K562 (cell line): ENCODE measurements at regions not wholly inside any gene's neighbourhood (a gene's known extent, or its start where the extent isn't known, plus 50 kb on each side); places are given as distances from the start of the nearest gene placed in this dataset.

ENCODE experiments used
- ATAC-seq: fragments of 200-7000 bp; cut with Tn5 transposase; 3 replicates; pipeline ENCODE4 v1.9.1; 2020; ENCODE audit warnings: moderate library complexity
- BruUV-seq: library from RNA; stranded (reverse); fragments of 400-500 nt; replicated peaks from 2 replicates; lab custom pipeline; 2021; lab: Mats Ljungman, UMichigan
- CTCF ChIA-PET: fragments of 300-600 bp; formaldehyde crosslinking; extraction: SDS; loops from one replicate; lab custom pipeline; 2021; ENCODE audit warnings: low intra/inter-chr PET ratio; lab: Yijun Ruan, JAX
- POLR2A ChIA-PET: fragments of 300-600, 350-650 bp; sonication (Branson Sonifier 250); formaldehyde crosslinking; extraction: SDS; loops from one replicate; lab custom pipeline; 2021; ENCODE audit warnings: antibody characterized with exemption, inconsistent platforms; lab: Yijun Ruan, JAX
- DNase-seq, 4 experiments: peaks; one replicate each; pipeline versions ENCODE4 v3.0.0 to v3.0.0-alpha.2; 2011 to 2018; ENCODE audit warnings: low spot score in 3 of 4, mixed read lengths in 3 of 4; ENCODE audit errors: extremely low read depth in 1 of 4
- FAIRE-seq: peaks from 2 replicates; lab custom pipeline; 2011; peaks lifted over from hg19 to GRCh38; lab: Jason Lieb, UNC
- H2AFZ ChIP-seq: 2 replicates; pipeline ENCODE4 v1.6.0; 2011; ENCODE audit warnings: low read depth, low read length, control low read depth, inconsistent platforms
- H3K27ac ChIP-seq: fragments of 200-600 bp; 3 replicates; pipeline ENCODE4 v1.8.0; 2011; ENCODE audit warnings: low read depth, mild to moderate bottlenecking, control low read depth, inconsistent platforms, low read length, moderate library complexity, mixed read lengths; ENCODE audit errors: extremely low read depth
- H3K27me3 ChIP-seq, 2 experiments: fragments of 300-600 bp in 1 of 2; 2 replicates in 1 of 2; 3 replicates in 1 of 2; pipeline versions ENCODE4 v1.6.0 to v1.8.0; 2011; ENCODE audit warnings: inconsistent platforms in 2 of 2, low read length in 2 of 2, mild to moderate bottlenecking in 1 of 2, mixed read lengths in 1 of 2, moderate library complexity in 1 of 2; ENCODE audit not compliant: control insufficient read depth in 2 of 2, insufficient read depth in 2 of 2
- H3K36me3 ChIP-seq: fragments of 300-600 bp; 3 replicates; pipeline ENCODE4 v1.8.0; 2011; ENCODE audit warnings: mild to moderate bottlenecking, low read length, inconsistent platforms; ENCODE audit not compliant: control insufficient read depth, insufficient read depth
- H3K4me1 ChIP-seq, 2 experiments: fragments of 200-600 bp in 1 of 2; replicated peaks in 1 of 2; 2 replicates in 1 of 2; 3 replicates in 1 of 2; pipeline versions ENCODE4 v1.5.1 to v1.8.0; 2011; ENCODE audit warnings: inconsistent platforms in 2 of 2, low read length in 2 of 2, mild to moderate bottlenecking in 1 of 2, mixed read lengths in 1 of 2, moderate library complexity in 1 of 2; ENCODE audit not compliant: control insufficient read depth in 2 of 2, insufficient read depth in 2 of 2
- H3K4me2 ChIP-seq: 2 replicates; pipeline ENCODE4 v1.6.1; 2011; ENCODE audit warnings: low read length, control low read depth, inconsistent platforms, mixed read lengths; ENCODE audit not compliant: insufficient read depth
- H3K4me3 ChIP-seq: fragments of 200-600 bp; sonication (generic), shearing (Covaris generic); 2 replicates; pipeline ENCODE4 v1.5.1; 2016; ENCODE audit warnings: control low read depth, inconsistent platforms
- H3K79me2 ChIP-seq: fragments of 200-600 bp; 3 replicates; pipeline ENCODE4 v1.8.0; 2011; ENCODE audit warnings: low read length, inconsistent platforms; ENCODE audit not compliant: control insufficient read depth, insufficient read depth
- H3K9ac ChIP-seq, 2 experiments: 2 replicates each; pipeline versions ENCODE4 v1.6.0 to v1.6.1; 2011; ENCODE audit warnings: low read depth in 2 of 2, low read length in 2 of 2, control low read depth in 1 of 2, inconsistent platforms in 1 of 2, mild to moderate bottlenecking in 1 of 2, mixed read lengths in 1 of 2; ENCODE audit not compliant: insufficient read depth in 1 of 2
- H3K9me1 ChIP-seq: one replicate; pipeline ENCODE4 v1.6.0; 2011; ENCODE audit warnings: inconsistent platforms, mild to moderate bottlenecking, low read length, moderate library complexity; ENCODE audit not compliant: control insufficient read depth, insufficient read depth
- H3K9me3 ChIP-seq: replicated peaks from 2 replicates; pipeline ENCODE4 v1.5.1; 2011; ENCODE audit warnings: low read depth, low read length, inconsistent platforms; ENCODE audit not compliant: control insufficient read depth, insufficient read depth
- H4K20me1 ChIP-seq: replicated peaks from 2 replicates; pipeline ENCODE4 v1.6.1; 2011; ENCODE audit warnings: low read length, inconsistent platforms, mixed read lengths; ENCODE audit not compliant: control insufficient read depth, insufficient read depth
- CBFB ChIP-seq: sonication (generic); formaldehyde crosslinking; IDR thresholded peaks from 2 replicates; pipeline ENCODE4 v1.4.0; 2020; ENCODE audit warnings: mild to moderate bottlenecking, missing genetic modification reagents
- CHD1 ChIP-seq: fragments of 200-600 bp; sonication (generic); IDR thresholded peaks from one replicate; pipeline ENCODE4 v1.6.1; 2012; ENCODE audit warnings: mild to moderate bottlenecking, moderate library complexity, low read length, inconsistent platforms
- CREB1 ChIP-seq, 2 experiments: sonication (generic) in 1 of 2; formaldehyde crosslinking in 1 of 2; IDR thresholded peaks; 2 replicates each; pipeline versions ENCODE4 v1.6.1 to v1.8.0; 2012 to 2022; ENCODE audit warnings: inconsistent platforms in 1 of 2, mild to moderate bottlenecking in 1 of 2, missing genetic modification reagents in 1 of 2, moderate library complexity in 1 of 2
- HNRNPLL ChIP-seq: fragments of 200-400 bp; formaldehyde crosslinking; IDR thresholded peaks from 2 replicates; pipeline ENCODE4 v1.6.1; 2017; ENCODE audit warnings: low read length, low read depth, mild to moderate bottlenecking; ENCODE audit not compliant: poor library complexity, severe bottlenecking
- ILF3 ChIP-seq: fragments of 450-650 bp; IDR thresholded peaks from 2 replicates; pipeline ENCODE4 v1.6.1; 2018; ENCODE audit warnings: antibody characterized with exemption, mild to moderate bottlenecking, moderate library complexity, borderline replicate concordance
- MCM5 ChIP-seq: fragments of 450-650 bp; IDR thresholded peaks from 2 replicates; pipeline ENCODE4 v1.6.1; 2016; ENCODE audit warnings: low read depth
- NBN ChIP-seq: fragments of 450-650 bp; IDR thresholded peaks from 2 replicates; pipeline ENCODE4 v1.6.1; 2016; ENCODE audit warnings: low read depth, mild to moderate bottlenecking
- PATZ1 ChIP-seq: fragments of 250-450 bp; sonication (Bioruptor Pico); IDR thresholded peaks from 2 replicates; pipeline ENCODE4 v1.5.0; 2020; ENCODE audit warnings: mild to moderate bottlenecking, borderline replicate concordance
- PHB2 ChIP-seq: fragments of 450-650 bp; IDR thresholded peaks from 2 replicates; pipeline ENCODE4 v1.6.1; 2017; ENCODE audit warnings: low read depth
- POLR2H ChIP-seq: IDR thresholded peaks from 2 replicates; pipeline ENCODE4 v1.6.1; 2016; ENCODE audit warnings: missing genetic modification characterization, low read depth, mild to moderate bottlenecking, control low read depth, missing compliant biosample characterization, moderate library complexity
- SPI1 ChIP-seq: IDR thresholded peaks from 2 replicates; pipeline ENCODE4 v1.6.1; 2011; ENCODE audit warnings: low read depth, low read length, control low read depth, borderline replicate concordance
- YY1 ChIP-seq, 3 experiments: IDR thresholded peaks; 2 replicates each; pipeline ENCODE4 v1.6.1; 2011; ENCODE audit warnings: low read length in 2 of 3, mild to moderate bottlenecking in 2 of 3, moderate library complexity in 2 of 3, borderline replicate concordance in 1 of 3, control low read depth in 1 of 3, low read depth in 1 of 3; ENCODE audit not compliant: insufficient read depth in 3 of 3, insufficient replicate concordance in 2 of 3, control insufficient read depth in 1 of 3, insufficient read length in 1 of 3; ENCODE audit errors: extremely low read depth in 1 of 3
- ZNF212 ChIP-seq: fragments of 450-650 bp; formaldehyde crosslinking; IDR thresholded peaks from 2 replicates; pipeline ENCODE4 v1.4.0; 2020; ENCODE audit warnings: mild to moderate bottlenecking
- ZNF695 ChIP-seq: fragments of 450-650 bp; formaldehyde crosslinking; IDR thresholded peaks from 2 replicates; pipeline ENCODE4 v1.4.0; 2020; ENCODE audit warnings: mild to moderate bottlenecking, moderate library complexity
- WGBS: fragments of 100-300 bp; shearing (Covaris generic); methylation state at CpG from one replicate; pipeline ENCODE4 v1.1.6; 2016; ENCODE audit warnings: low coverage, mixed read lengths; ENCODE audit not compliant: insufficient coverage; ENCODE audit errors: missing lambda C conversion rate; 5-methylcytosine and 5-hydroxymethylcytosine counted together
- in situ Hi-C: fragments of 300-500 bp; cut with MboI; formaldehyde crosslinking; loops from 4 replicates; pipeline ENCODE4 v1.15.0; 2018; ENCODE audit warnings: inconsistent platforms, mixed read lengths
- intact Hi-C: fragments of 100-400 bp; cut with micrococcal nuclease; formaldehyde crosslinking; loops from 2 replicates; pipeline ENCODE4 v1.14.2; 2022
- TF ChIP-seq, protein P1 (sequence below): fragments of 150-350 bp; IDR thresholded peaks from 2 replicates; pipeline ENCODE4 v1.6.1; 2014; ENCODE audit warnings: low read depth, mild to moderate bottlenecking, low read length, borderline replicate concordance

DNA sequence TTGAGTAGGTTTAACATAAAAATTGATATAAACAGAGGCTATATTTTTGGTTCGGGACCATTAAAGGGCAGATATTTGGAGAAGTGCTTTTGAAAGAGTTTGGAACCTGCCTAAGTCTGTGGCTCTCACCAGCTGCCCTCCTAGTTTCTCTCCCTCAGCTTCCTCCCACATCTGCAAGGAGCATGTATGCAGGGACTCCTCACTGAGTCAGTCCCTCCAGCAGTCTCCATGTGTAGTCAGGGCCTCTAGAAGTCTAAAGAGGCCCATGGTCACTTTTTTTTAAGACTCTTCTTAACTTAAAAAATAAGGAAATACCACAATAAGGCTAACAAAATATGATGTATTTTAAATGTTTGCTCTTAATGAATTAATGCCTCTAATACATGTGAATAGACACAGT, 220.0 kb upstream of the TANK start:
- H3K9me3 ChIP-seq: no peaks in the 10 kb centered on the region; the same call in 1 of the 2 replicates
- H3K79me2 ChIP-seq: no peaks in the 10 kb centered on the region
- no peak overlapping the region for H3K9ac ChIP-seq
- FAIRE-seq: no peak
- no peak overlapping the region for H3K4me2 ChIP-seq
- WGBS: 0% methylated on average over 1 of the region's 1 CpG
- intact Hi-C loops (no loop called here), in situ Hi-C loops (no loop called here)
- no TSS peak for BruUV-seq
- ChIA-PET CTCF (no interaction called here), POLR2A (no interaction called here)
- H3K4me3 ChIP-seq: no peak overlapping the region
- TF ChIP-seq CBFB (CRISPR knock-in tag) (no peak), ZNF695 (CRISPR knock-in tag) (no peak), POLR2H (no peak), ILF3 (no peak), SPI1 (no peak), YY1 (IDR thresholded peaks at IDR 0.05; ENCODE audit: borderline replicate concordance in 1 of 3, control insufficient read depth in 1 of 3, extremely low read depth in 1 of 3, insufficient read depth in 3 of 3, insufficient read length in 1 of 3, insufficient replicate concordance in 2 of 3, low read depth in 1 of 3, low read length in 2 of 3) (no peak), PATZ1 (CRISPR knock-in tag) (no peak), MCM5 (no peak), CREB1 (IDR thresholded peaks at IDR 0.05) (no peak), CREB1 (CRISPR knock-in tag; IDR thresholded peaks at IDR 0.05) (no peak), PHB2 (no peak), HNRNPLL (no peak), CHD1 (no peak), ZNF212 (no peak), NBN (no peak)
- TF ChIP-seq, protein P1, sequence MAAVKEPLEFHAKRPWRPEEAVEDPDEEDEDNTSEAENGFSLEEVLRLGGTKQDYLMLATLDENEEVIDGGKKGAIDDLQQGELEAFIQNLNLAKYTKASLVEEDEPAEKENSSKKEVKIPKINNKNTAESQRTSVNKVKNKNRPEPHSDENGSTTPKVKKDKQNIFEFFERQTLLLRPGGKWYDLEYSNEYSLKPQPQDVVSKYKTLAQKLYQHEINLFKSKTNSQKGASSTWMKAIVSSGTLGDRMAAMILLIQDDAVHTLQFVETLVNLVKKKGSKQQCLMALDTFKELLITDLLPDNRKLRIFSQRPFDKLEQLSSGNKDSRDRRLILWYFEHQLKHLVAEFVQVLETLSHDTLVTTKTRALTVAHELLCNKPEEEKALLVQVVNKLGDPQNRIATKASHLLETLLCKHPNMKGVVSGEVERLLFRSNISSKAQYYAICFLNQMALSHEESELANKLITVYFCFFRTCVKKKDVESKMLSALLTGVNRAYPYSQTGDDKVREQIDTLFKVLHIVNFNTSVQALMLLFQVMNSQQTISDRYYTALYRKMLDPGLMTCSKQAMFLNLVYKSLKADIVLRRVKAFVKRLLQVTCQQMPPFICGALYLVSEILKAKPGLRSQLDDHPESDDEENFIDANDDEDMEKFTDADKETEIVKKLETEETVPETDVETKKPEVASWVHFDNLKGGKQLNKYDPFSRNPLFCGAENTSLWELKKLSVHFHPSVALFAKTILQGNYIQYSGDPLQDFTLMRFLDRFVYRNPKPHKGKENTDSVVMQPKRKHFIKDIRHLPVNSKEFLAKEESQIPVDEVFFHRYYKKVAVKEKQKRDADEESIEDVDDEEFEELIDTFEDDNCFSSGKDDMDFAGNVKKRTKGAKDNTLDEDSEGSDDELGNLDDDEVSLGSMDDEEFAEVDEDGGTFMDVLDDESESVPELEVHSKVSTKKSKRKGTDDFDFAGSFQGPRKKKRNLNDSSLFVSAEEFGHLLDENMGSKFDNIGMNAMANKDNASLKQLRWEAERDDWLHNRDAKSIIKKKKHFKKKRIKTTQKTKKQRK: no peak
- no peaks in the 10 kb centered on the region for H4K20me1 ChIP-seq
- H3K36me3 ChIP-seq: no peaks in the 10 kb centered on the region
- no peak for DNase-seq
- no peaks in the 10 kb centered on the region for H3K9me1 ChIP-seq
- H2AFZ ChIP-seq: no peak overlapping the region
- no peaks in the 10 kb centered on the region for H3K4me1 ChIP-seq
- no peak for ATAC-seq
- no peak overlapping the region for H3K27ac ChIP-seq
- no peaks in the 10 kb centered on the region for H3K27me3 ChIP-seq
